GM12891 (cell line): ENCODE measurements at regions not wholly inside any gene's neighbourhood (a gene's known extent, or its start where the extent isn't known, plus 50 kb on each side); places are given as distances from the start of the nearest gene placed in this dataset.

ENCODE experiments used
- POLR2A ChIP-seq: IDR thresholded peaks from 2 replicates; pipeline ENCODE4 v1.6.1; 2011; ENCODE audit warnings: low read depth, low read length, control low read depth
- POLR2AphosphoS5 ChIP-seq: IDR thresholded peaks from 2 replicates; pipeline ENCODE4 v1.6.1; 2011; ENCODE audit warnings: low read depth, low read length, control low read depth
- POU2F2 ChIP-seq: IDR thresholded peaks from 2 replicates; pipeline ENCODE4 v1.6.1; 2011; ENCODE audit warnings: low read depth, mild to moderate bottlenecking, control low read depth, low read length, moderate library complexity
- SPI1 ChIP-seq: IDR thresholded peaks from 2 replicates; pipeline ENCODE4 v1.6.1; 2011; ENCODE audit warnings: low read depth, low read length, control low read depth
- TAF1 ChIP-seq: IDR thresholded peaks from 2 replicates; pipeline ENCODE4 v1.6.1; 2011; ENCODE audit warnings: low read depth, low read length, control low read depth

- no peak for TF ChIP-seq POLR2A
- TF ChIP-seq POLR2AphosphoS5 = no peak
- no peak for TF ChIP-seq TAF1
- TF ChIP-seq POU2F2 = no peak
- TF ChIP-seq SPI1 = no peak
Observed at GRCh38 chr13:60974296-60974695, 441.4 kb downstream of the PCDH20 start.
